ENCODE measurements at regions not wholly inside any gene's neighbourhood (a gene's known extent, or its start where the extent isn't known, plus 50 kb on each side); places are given as distances from the start of the nearest gene placed in this dataset.

GRCh38 chr10:65602182-65602865, 1323.5 kb upstream of the LRRTM3 start:
- TF ChIP-seq CTCF (IDR thresholded peaks at IDR 0.05; ENCODE audit: low read length) (no peak), EZH2 (optimal IDR thresholded peaks at IDR 0.05; ENCODE audit: low read depth, low read length) (no peak), EZH2phosphoT487 (IDR thresholded peaks at IDR 0.05; ENCODE audit: low read length) (no peak)

All from MM.1S (cell line).